Caco-2 (cell line): ENCODE measurements at regions not wholly inside any gene's neighbourhood (a gene's known extent, or its start where the extent isn't known, plus 50 kb on each side); places are given as distances from the start of the nearest gene placed in this dataset.

ENCODE experiments used
- BruUV-seq: library from RNA; stranded (reverse); fragments of 400-500 nt; replicated peaks from 2 replicates; lab custom pipeline; 2021; lab: Mats Ljungman, UMichigan
- CTCF ChIA-PET: fragments of 300-600 bp; sonication (Branson Sonifier 250); formaldehyde crosslinking; loops from one replicate; lab custom pipeline; 2022; ENCODE audit warnings: antibody characterized with exemption; lab: Charles Lee
- POLR2A ChIA-PET: fragments of 300-600 bp; sonication (Branson Sonifier 250); formaldehyde crosslinking; loops from one replicate; lab custom pipeline; 2022; ENCODE audit warnings: antibody characterized with exemption; lab: Charles Lee
- DNase-seq, 2 experiments: peaks; one replicate each; pipeline versions ENCODE4 v3.0.0 to v3.0.0-alpha.2; 2020 to 2022
- H3K27me3 ChIP-seq: replicated peaks from 2 replicates; pipeline ENCODE4 v1.6.0; 2011; ENCODE audit warnings: low read length; ENCODE audit not compliant: control insufficient read depth, insufficient read depth
- H3K36me3 ChIP-seq: 2 replicates; pipeline ENCODE4 v1.5.1; 2011; ENCODE audit warnings: low read length; ENCODE audit not compliant: control insufficient read depth, insufficient read depth
- H3K4me1 ChIP-seq: fragments of 250-450 bp; sonication (Bioruptor Pico); 2 replicates; pipeline ENCODE4 v1.5.1; 2020; ENCODE audit warnings: mild to moderate bottlenecking
- H3K4me3 ChIP-seq: 2 replicates; pipeline ENCODE4 v1.5.1; 2011; ENCODE audit warnings: low read depth, mild to moderate bottlenecking, control low read depth, low read length
- H3K9me3 ChIP-seq: fragments of 250-450 bp; sonication (Bioruptor Pico); 2 replicates; pipeline ENCODE4 v1.5.1; 2020; ENCODE audit warnings: mild to moderate bottlenecking, moderate library complexity
- H3K27ac Mint-ChIP-seq: one replicate; pipeline ENCODE4 v1.8.0; 2022; ENCODE audit warnings: mixed read lengths; ENCODE audit not compliant: unreplicated experiment
- H3K27me3 Mint-ChIP-seq: one replicate; pipeline ENCODE4 v1.8.0; 2022; ENCODE audit warnings: mixed read lengths; ENCODE audit not compliant: insufficient read depth, unreplicated experiment
- H3K36me3 Mint-ChIP-seq: one replicate; pipeline ENCODE4 v1.8.0; 2022; ENCODE audit warnings: mild to moderate bottlenecking, mixed read lengths; ENCODE audit not compliant: insufficient read depth, unreplicated experiment
- H3K4me1 Mint-ChIP-seq: one replicate; pipeline ENCODE4 v1.8.0; 2022; ENCODE audit warnings: low read depth, mixed read lengths; ENCODE audit not compliant: unreplicated experiment
- H3K4me3 Mint-ChIP-seq: one replicate; pipeline ENCODE4 v1.8.0; 2022; ENCODE audit warnings: mild to moderate bottlenecking, moderate library complexity, mixed read lengths; ENCODE audit not compliant: unreplicated experiment
- H3K9me3 Mint-ChIP-seq: one replicate; pipeline ENCODE4 v1.8.0; 2022; ENCODE audit warnings: mixed read lengths; ENCODE audit not compliant: unreplicated experiment
- CTCF ChIP-seq, 2 experiments: fragments of 200-600 bp in 1 of 2; IDR thresholded peaks; 1 replicate in 1 of 2; 2 replicates in 1 of 2; pipeline versions ENCODE4 v1.5.1 to v1.8.0; 2011 to 2022; ENCODE audit warnings: antibody characterized with exemption in 1 of 2, control low read depth in 1 of 2, inconsistent platforms in 1 of 2, low read depth in 1 of 2, low read length in 1 of 2, mild to moderate bottlenecking in 1 of 2, moderate library complexity in 1 of 2; ENCODE audit not compliant: insufficient read depth in 1 of 2, severe bottlenecking in 1 of 2, unreplicated experiment in 1 of 2
- intact Hi-C: fragments of 100-400 bp; cut with micrococcal nuclease; formaldehyde crosslinking; loops from one replicate; pipeline ENCODE4 v1.10.0; 2022; ENCODE audit not compliant: unreplicated experiment

- no peaks in the 10 kb centered on the region for H3K27me3 Mint-ChIP-seq
- H3K4me3 ChIP-seq, result no peak overlapping the region
- peak; percentile 36 to 48 for DNase-seq
- H3K9me3 ChIP-seq, result 0 out of 2 replicates have a peak, but pooled peaks cover 11% of the 10 kb centered on the region
- no peaks in the 10 kb centered on the region for H3K36me3 Mint-ChIP-seq
- H3K4me1 Mint-ChIP-seq, result peaks cover 5% of the 10 kb centered on the region
- no peaks in the 10 kb centered on the region for H3K36me3 ChIP-seq
- ChIA-PET POLR2A (no interaction called here), CTCF (no interaction called here)
- H3K27me3 ChIP-seq, result no peaks in the 10 kb centered on the region
- H3K9me3 Mint-ChIP-seq, result peaks cover 39% of the 10 kb centered on the region
- no TSS peak for BruUV-seq
- H3K4me1 ChIP-seq, result peaks cover 6% of the 10 kb centered on the region; the same call in 1 of the 2 replicates
- intact Hi-C loops, result no loop called here
- H3K27ac Mint-ChIP-seq, result no peak overlapping the region
- no peak for TF ChIP-seq CTCF (IDR thresholded peaks at IDR 0.05; ENCODE audit: insufficient read depth in 1 of 2, low read depth in 1 of 2, low read length in 1 of 2, severe bottlenecking in 1 of 2, unreplicated experiment in 1 of 2)
- H3K4me3 Mint-ChIP-seq, result no peak overlapping the region
Measured at GRCh38 chr21:35156293-35157278, 107.5 kb upstream of the RUNX1 start.

GRCh38 chr21:35154788-35155187, 105.7 kb upstream of the RUNX1 start:
- H3K9me3 ChIP-seq, result 0 out of 2 replicates have a peak, but pooled peaks cover 11% of the 10 kb centered on the region
- no TSS peak for BruUV-seq
- DNase-seq, result no peak
- no peak for TF ChIP-seq CTCF (IDR thresholded peaks at IDR 0.05; ENCODE audit: insufficient read depth in 1 of 2, low read depth in 1 of 2, low read length in 1 of 2, severe bottlenecking in 1 of 2, unreplicated experiment in 1 of 2)
- Mint-ChIP-seq H3K27ac (no peak overlapping the region), H3K36me3 (no peaks in the 10 kb centered on the region), H3K9me3 (peaks cover 34% of the 10 kb centered on the region), H3K27me3 (no peaks in the 10 kb centered on the region), H3K4me1 (peaks cover 5% of the 10 kb centered on the region), H3K4me3 (no peak overlapping the region)
- H3K36me3 ChIP-seq, result no peaks in the 10 kb centered on the region
- CTCF ChIA-PET, result no interaction called here
- H3K4me1 ChIP-seq, result peaks cover 6% of the 10 kb centered on the region; the same call in 1 of the 2 replicates
- intact Hi-C loops, result no loop called here
- no peak overlapping the region for H3K4me3 ChIP-seq
- POLR2A ChIA-PET, result no interaction called here
- H3K27me3 ChIP-seq, result no peaks in the 10 kb centered on the region

- no TSS peak for BruUV-seq
Measured at GRCh38 chr21:35153671-35154070, 104.6 kb upstream of the RUNX1 start.

More at GRCh38 chr21:35153671-35154070, 104.6 kb upstream of the RUNX1 start:
- Histone ChIP-seq H3K36me3 (no peaks in the 10 kb centered on the region), H3K4me1 (0 out of 2 replicates have a peak, but pooled peaks cover 6% of the 10 kb centered on the region), H3K27me3 (no peaks in the 10 kb centered on the region), H3K9me3 (0 out of 2 replicates have a peak, but pooled peaks cover 11% of the 10 kb centered on the region), H3K4me3 (no peak overlapping the region)
- peaks cover 5% of the 10 kb centered on the region for H3K4me1 Mint-ChIP-seq
- H3K27ac Mint-ChIP-seq, result no peak overlapping the region
- no peak for TF ChIP-seq CTCF (IDR thresholded peaks at IDR 0.05; ENCODE audit: insufficient read depth in 1 of 2, low read depth in 1 of 2, low read length in 1 of 2, severe bottlenecking in 1 of 2, unreplicated experiment in 1 of 2)
- H3K27me3 Mint-ChIP-seq, result no peaks in the 10 kb centered on the region
- POLR2A ChIA-PET, result no interaction called here
- DNase-seq, result no peak
- intact Hi-C loops, result no loop called here
- CTCF ChIA-PET, result no interaction called here
- H3K4me3 Mint-ChIP-seq, result no peak overlapping the region
- peaks cover 25% of the 10 kb centered on the region for H3K9me3 Mint-ChIP-seq
- no peaks in the 10 kb centered on the region for H3K36me3 Mint-ChIP-seq
